IMR-90 (cell line): ENCODE measurements at regions not wholly inside any gene's neighbourhood (a gene's known extent, or its start where the extent isn't known, plus 50 kb on each side); places are given as distances from the start of the nearest gene placed in this dataset.

Source experiments
- ATAC-seq: fragments of 200-7000 bp; cut with Tn5 transposase; 2 replicates; pipeline ENCODE4 v1.9.1; 2020; ENCODE audit warnings: low read depth, mild to moderate bottlenecking, moderate library complexity
- BruUV-seq: library from RNA; stranded (reverse); fragments of 400-500 nt; replicated peaks from 2 replicates; lab custom pipeline; 2021; lab: Mats Ljungman, UMichigan
- CTCF ChIA-PET: fragments of 300-600 bp; formaldehyde crosslinking; extraction: SDS; loops from one replicate; lab custom pipeline; 2021; ENCODE audit warnings: antibody characterized with exemption; lab: Yijun Ruan, JAX
- POLR2A ChIA-PET: fragments of 300-600 bp; sonication (Branson Sonifier 250); formaldehyde crosslinking; loops from one replicate; lab custom pipeline; 2022; ENCODE audit warnings: antibody characterized with exemption; ENCODE audit not compliant: unreplicated experiment; lab: Charles Lee
- DNase-seq: peaks from one replicate; pipeline ENCODE4 v3.0.0; 2013
- H2AFZ ChIP-seq: replicated peaks from 2 replicates; pipeline ENCODE3; 2013; ENCODE audit warnings: low read length, mild to moderate bottlenecking; ENCODE audit not compliant: poor library complexity
- H2AK5ac ChIP-seq: 2 replicates; pipeline ENCODE4 v1.6.1; 2013; ENCODE audit warnings: low read depth, low read length, inconsistent platforms
- H2AK9ac ChIP-seq: replicated peaks from 2 replicates; pipeline ENCODE3; 2013; ENCODE audit warnings: mild to moderate bottlenecking, low read depth, low read length, moderate library complexity; ENCODE audit not compliant: poor library complexity
- H2BK120ac ChIP-seq: 2 replicates; pipeline ENCODE4 v1.6.1; 2013; ENCODE audit warnings: low read depth, low read length, inconsistent platforms
- H2BK15ac ChIP-seq: 3 replicates; pipeline ENCODE4 v1.6.1; 2013; ENCODE audit warnings: low read depth, low read length, inconsistent platforms
- H2BK20ac ChIP-seq: 2 replicates; pipeline ENCODE4 v1.6.1; 2013; ENCODE audit warnings: low read depth, mild to moderate bottlenecking, inconsistent platforms, low read length, moderate library complexity
- H2BK5ac ChIP-seq: 2 replicates; pipeline ENCODE4 v1.6.1; 2013; ENCODE audit warnings: mild to moderate bottlenecking, low read depth, low read length, inconsistent platforms; ENCODE audit not compliant: poor library complexity, severe bottlenecking
- H3K14ac ChIP-seq: replicated peaks from 2 replicates; pipeline ENCODE4 v1.6.1; 2013; ENCODE audit warnings: low read depth, low read length, inconsistent platforms
- H3K18ac ChIP-seq: 2 replicates; pipeline ENCODE4 v1.6.1; 2013; ENCODE audit warnings: low read depth, low read length, control low read depth
- H3K23ac ChIP-seq: 2 replicates; pipeline ENCODE4 v1.6.1; 2013; ENCODE audit warnings: low read depth, low read length, inconsistent platforms
- H3K27ac ChIP-seq: 2 replicates; pipeline ENCODE4 v1.5.1; 2013; ENCODE audit warnings: mild to moderate bottlenecking, control low read depth, low read length; ENCODE audit not compliant: insufficient read depth
- H3K27me3 ChIP-seq: 2 replicates; pipeline ENCODE4 v1.6.1; 2013; ENCODE audit warnings: low read length; ENCODE audit not compliant: control insufficient read depth, insufficient read depth
- H3K36me3 ChIP-seq: 2 replicates; pipeline ENCODE4 v1.6.1; 2013; ENCODE audit warnings: low read length, mixed read lengths; ENCODE audit not compliant: control insufficient read depth, insufficient read depth
- H3K4ac ChIP-seq: 2 replicates; pipeline ENCODE4 v1.6.1; 2013; ENCODE audit warnings: low read depth, low read length, inconsistent platforms
- H3K4me1 ChIP-seq: 2 replicates; pipeline ENCODE4 v1.6.1; 2013; ENCODE audit warnings: low read length, mixed read lengths; ENCODE audit not compliant: control insufficient read depth, insufficient read depth
- H3K4me2 ChIP-seq: 2 replicates; pipeline ENCODE4 v1.6.1; 2013; ENCODE audit warnings: low read depth, mild to moderate bottlenecking, control low read depth, low read length, moderate library complexity
- H3K4me3 ChIP-seq: 2 replicates; pipeline ENCODE4 v1.5.1; 2013; ENCODE audit warnings: low read depth, mild to moderate bottlenecking, control low read depth, low read length, moderate library complexity; ENCODE audit not compliant: insufficient read depth
- H3K56ac ChIP-seq: 2 replicates; pipeline ENCODE4 v1.6.1; 2013; ENCODE audit warnings: low read length, inconsistent platforms; ENCODE audit not compliant: insufficient read depth; ENCODE audit errors: extremely low read depth
- H3K79me1 ChIP-seq, 2 experiments: 2 replicates each; pipeline ENCODE4 v1.6.1; 2013; ENCODE audit warnings: low read length in 2 of 2, inconsistent platforms in 1 of 2, low read depth in 1 of 2
- H3K9ac ChIP-seq: 2 replicates; pipeline ENCODE4 v1.6.1; 2013; ENCODE audit warnings: low read depth, low read length, control low read depth
- H3K9me1 ChIP-seq: 2 replicates; pipeline ENCODE4 v1.6.1; 2013; ENCODE audit warnings: low read length, inconsistent platforms; ENCODE audit not compliant: insufficient read depth
- H3K9me3 ChIP-seq: 2 replicates; pipeline ENCODE4 v1.6.1; 2013; ENCODE audit warnings: low read length; ENCODE audit not compliant: control insufficient read depth, insufficient read depth
- H4K20me1 ChIP-seq: 2 replicates; pipeline ENCODE4 v1.6.1; 2013; ENCODE audit warnings: low read length, inconsistent platforms; ENCODE audit not compliant: insufficient read depth
- H4K5ac ChIP-seq: 2 replicates; pipeline ENCODE4 v1.6.1; 2013; ENCODE audit warnings: mild to moderate bottlenecking, low read depth, low read length, control low read depth
- H4K8ac ChIP-seq, 2 experiments: 2 replicates each; pipeline ENCODE4 v1.6.1; 2013; ENCODE audit warnings: low read depth in 2 of 2, low read length in 2 of 2, control low read depth in 1 of 2, inconsistent platforms in 1 of 2
- H4K91ac ChIP-seq: 2 replicates; pipeline ENCODE4 v1.6.1; 2013; ENCODE audit warnings: low read depth, low read length, inconsistent platforms; ENCODE audit not compliant: insufficient read depth
- BHLHE40 ChIP-seq: fragments of 150-350 bp; IDR thresholded peaks from 2 replicates; pipeline ENCODE4 v1.6.1; 2016; ENCODE audit warnings: mild to moderate bottlenecking, low read depth, low read length
- CEBPB ChIP-seq: IDR thresholded peaks from 2 replicates; pipeline ENCODE4 v1.6.1; 2012; ENCODE audit warnings: low read depth, low read length, improper control_type of control experiment
- CHD1 ChIP-seq: IDR thresholded peaks from 2 replicates; pipeline ENCODE4 v1.6.1; 2012; ENCODE audit warnings: low read depth, low read length, improper control_type of control experiment
- CTCF ChIP-seq: conservative IDR thresholded peaks from 2 replicates; pipeline ENCODE4 v1.5.1; 2012; ENCODE audit warnings: mild to moderate bottlenecking, low read depth, low read length, improper control_type of control experiment
- ELK1 ChIP-seq: fragments of 150-350 bp; IDR thresholded peaks from 2 replicates; pipeline ENCODE4 v1.6.1; 2016; ENCODE audit warnings: low read depth, mild to moderate bottlenecking, low read length, moderate library complexity, borderline replicate concordance
- FOS ChIP-seq: fragments of 150-350 bp; IDR thresholded peaks from 2 replicates; pipeline ENCODE4 v1.6.1; 2016; ENCODE audit warnings: low read depth, low read length
- MAFK ChIP-seq: IDR thresholded peaks from 2 replicates; pipeline ENCODE4 v1.6.1; 2012; ENCODE audit warnings: low read depth, low read length, improper control_type of control experiment
- MAZ ChIP-seq: IDR thresholded peaks from 2 replicates; pipeline ENCODE4 v1.6.1; 2012; ENCODE audit warnings: low read depth, mild to moderate bottlenecking, low read length, improper control_type of control experiment, moderate library complexity, borderline replicate concordance
- MXI1 ChIP-seq: IDR thresholded peaks from 2 replicates; pipeline ENCODE4 v1.6.1; 2012; ENCODE audit warnings: low read depth, mild to moderate bottlenecking, low read length, moderate library complexity, borderline replicate concordance
- NFE2L2 ChIP-seq: fragments of 150-350 bp; IDR thresholded peaks from 2 replicates; pipeline ENCODE4 v1.6.1; 2016; ENCODE audit warnings: low read depth, mild to moderate bottlenecking, low read length
- POLR2A ChIP-seq: IDR thresholded peaks from 2 replicates; pipeline ENCODE4 v1.6.1; 2012; ENCODE audit warnings: mild to moderate bottlenecking, low read depth, low read length
- RAD21 ChIP-seq: IDR thresholded peaks from 2 replicates; pipeline ENCODE4 v1.6.1; 2012; ENCODE audit warnings: low read length, improper control_type of control experiment
- RCOR1 ChIP-seq: IDR thresholded peaks from 2 replicates; pipeline ENCODE4 v1.6.1; 2012; ENCODE audit warnings: mild to moderate bottlenecking, low read length, improper control_type of control experiment; ENCODE audit not compliant: insufficient replicate concordance
- RFX5 ChIP-seq: IDR thresholded peaks from 2 replicates; pipeline ENCODE4 v1.8.0; 2012; ENCODE audit warnings: low read depth, mild to moderate bottlenecking, low read length, moderate library complexity
- SMC3 ChIP-seq: fragments of 150-350 bp; IDR thresholded peaks from 2 replicates; pipeline ENCODE4 v1.6.1; 2016; ENCODE audit warnings: low read depth, mild to moderate bottlenecking, antibody characterized with exemption, low read length, moderate library complexity
- USF2 ChIP-seq: fragments of 150-350 bp; IDR thresholded peaks from 2 replicates; pipeline ENCODE4 v1.6.1; 2017; ENCODE audit warnings: mild to moderate bottlenecking, antibody characterized with exemption, low read length, low read depth
- WGBS, 2 experiments: methylation state at CpG; one replicate each; pipeline versions ENCODE4 v1.1.5 to v1.1.7; 2013; ENCODE audit warnings: missing lambda C conversion rate in 2 of 2; ENCODE audit not compliant: insufficient read length in 1 of 2; ENCODE audit errors: extremely low coverage in 2 of 2; 5-methylcytosine and 5-hydroxymethylcytosine counted together
- dilution Hi-C: fragments of 300-500 bp; cut with HindIII; formaldehyde crosslinking; loops from one replicate; pipeline ENCODE4 v1.14.3; 2018; ENCODE audit warnings: low sequenced_read_pairs; ENCODE audit not compliant: unreplicated experiment
- in situ Hi-C: fragments of 300-500 bp; cut with MboI; formaldehyde crosslinking; loops from 3 replicates; pipeline ENCODE4 v1.14.3; 2019; ENCODE audit warnings: low sequenced_read_pairs, inconsistent platforms, mixed read lengths
- intact Hi-C: fragments of 100-400 bp; cut with micrococcal nuclease; formaldehyde crosslinking; loops from 2 replicates; pipeline ENCODE4 v1.10.0; 2022

DNA sequence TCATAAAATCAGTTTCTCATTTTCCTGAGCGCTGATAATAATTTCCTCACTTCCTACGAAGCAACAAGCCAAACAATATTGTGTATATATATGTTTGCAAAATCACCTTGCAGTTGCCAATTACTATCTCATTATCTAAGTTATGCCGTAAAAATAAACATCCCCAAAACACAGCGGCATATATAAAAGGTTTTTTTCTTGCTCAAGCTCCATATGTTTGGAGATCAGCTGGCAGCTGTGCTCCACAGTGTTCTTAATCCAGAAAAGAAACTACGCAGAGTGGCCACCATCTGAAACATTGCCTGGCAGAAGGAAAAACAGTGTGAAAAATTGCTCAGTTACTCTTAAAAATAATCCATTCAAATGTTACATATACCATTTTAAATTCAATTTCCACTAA is 951.4 kb downstream of the PLOD2 start:
- CTCF ChIA-PET = no interaction called here
- in situ Hi-C loops = no loop called here

More for the DNA sequence above, 951.4 kb downstream of the PLOD2 start:
- no peak overlapping the region for H4K8ac ChIP-seq
- WGBS, 2 experiments = no CpG with 5 or more reads among the region's 5 CpGs
- BruUV-seq = no TSS peak
- no peak overlapping the region for H2BK15ac ChIP-seq
- no peak overlapping the region for H2AK9ac ChIP-seq
- H3K36me3 ChIP-seq = no peaks in the 10 kb centered on the region
- no peak overlapping the region for H2BK5ac ChIP-seq
- no peaks in the 10 kb centered on the region for H4K20me1 ChIP-seq
- H3K9me1 ChIP-seq = no peaks in the 10 kb centered on the region
- no peak overlapping the region for H3K27ac ChIP-seq
- H3K79me1 ChIP-seq = no peaks in the 10 kb centered on the region
- TF ChIP-seq CTCF (no peak), CEBPB (no peak), FOS (no peak), MAZ (no peak), MXI1 (no peak), MAFK (no peak), POLR2A (no peak), RFX5 (no peak), BHLHE40 (no peak), RCOR1 (no peak), USF2 (no peak), CHD1 (no peak), ELK1 (no peak), NFE2L2 (no peak), SMC3 (no peak), RAD21 (no peak)
- no peak overlapping the region for H3K4ac ChIP-seq
- no peaks in the 10 kb centered on the region for H3K4me1 ChIP-seq
- H3K4me2 ChIP-seq = no peak overlapping the region
- no peak overlapping the region for H2BK120ac ChIP-seq
- H2AK5ac ChIP-seq = no peak overlapping the region
- no peak overlapping the region for H4K91ac ChIP-seq
- no peak for DNase-seq
- H3K23ac ChIP-seq = no peak overlapping the region
- intact Hi-C loops (no loop called here), dilution Hi-C loops (no loop called here)
- no peak overlapping the region for H2BK20ac ChIP-seq
- no peak overlapping the region for H4K5ac ChIP-seq
- H2AFZ ChIP-seq = no peak overlapping the region
- H3K4me3 ChIP-seq = no peak overlapping the region
- ATAC-seq = no peak
- H3K9ac ChIP-seq = no peak overlapping the region
- no peaks in the 10 kb centered on the region for H3K27me3 ChIP-seq
- H3K14ac ChIP-seq = no peak overlapping the region
- H3K9me3 ChIP-seq = no peaks in the 10 kb centered on the region
- H3K56ac ChIP-seq = no peak overlapping the region
- no peak overlapping the region for H3K18ac ChIP-seq
- POLR2A ChIA-PET = no interaction called here
